GM12875 (cell line): ENCODE measurements at regions not wholly inside any gene's neighbourhood (a gene's known extent, or its start where the extent isn't known, plus 50 kb on each side); places are given as distances from the start of the nearest gene placed in this dataset.

Experiments
- H3K4me3 ChIP-seq: one replicate; pipeline ENCODE4 v1.5.1; 2011; ENCODE audit warnings: low read depth, low read length, control low read depth
- TF ChIP-seq, protein P1 (sequence below): IDR thresholded peaks from 2 replicates; pipeline ENCODE4 v1.5.1; 2011; ENCODE audit warnings: low read depth, mild to moderate bottlenecking, control low read depth, inconsistent platforms, low read length, moderate library complexity, borderline replicate concordance; ENCODE audit not compliant: insufficient read depth

DNA sequence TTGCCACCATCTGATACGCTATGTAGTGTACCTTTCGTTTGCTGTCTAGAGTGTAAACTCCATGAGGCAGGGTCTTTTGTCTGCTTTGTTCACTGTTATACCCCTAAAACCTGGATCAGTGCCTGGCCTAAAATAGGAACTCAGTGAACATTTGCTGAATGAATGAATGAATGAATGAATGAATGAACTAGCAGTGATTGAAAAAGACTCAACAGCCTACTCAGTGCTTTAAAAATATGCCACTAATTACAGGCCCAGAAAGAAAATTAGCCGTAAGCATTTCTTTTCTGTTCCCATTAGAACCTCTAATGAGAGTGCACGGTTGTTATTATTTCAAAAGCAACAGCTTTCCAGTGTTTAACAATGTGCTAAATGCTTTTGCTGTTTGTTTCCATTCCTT lies 69.3 kb upstream of the SYT6 start:
- TF ChIP-seq, protein P1, sequence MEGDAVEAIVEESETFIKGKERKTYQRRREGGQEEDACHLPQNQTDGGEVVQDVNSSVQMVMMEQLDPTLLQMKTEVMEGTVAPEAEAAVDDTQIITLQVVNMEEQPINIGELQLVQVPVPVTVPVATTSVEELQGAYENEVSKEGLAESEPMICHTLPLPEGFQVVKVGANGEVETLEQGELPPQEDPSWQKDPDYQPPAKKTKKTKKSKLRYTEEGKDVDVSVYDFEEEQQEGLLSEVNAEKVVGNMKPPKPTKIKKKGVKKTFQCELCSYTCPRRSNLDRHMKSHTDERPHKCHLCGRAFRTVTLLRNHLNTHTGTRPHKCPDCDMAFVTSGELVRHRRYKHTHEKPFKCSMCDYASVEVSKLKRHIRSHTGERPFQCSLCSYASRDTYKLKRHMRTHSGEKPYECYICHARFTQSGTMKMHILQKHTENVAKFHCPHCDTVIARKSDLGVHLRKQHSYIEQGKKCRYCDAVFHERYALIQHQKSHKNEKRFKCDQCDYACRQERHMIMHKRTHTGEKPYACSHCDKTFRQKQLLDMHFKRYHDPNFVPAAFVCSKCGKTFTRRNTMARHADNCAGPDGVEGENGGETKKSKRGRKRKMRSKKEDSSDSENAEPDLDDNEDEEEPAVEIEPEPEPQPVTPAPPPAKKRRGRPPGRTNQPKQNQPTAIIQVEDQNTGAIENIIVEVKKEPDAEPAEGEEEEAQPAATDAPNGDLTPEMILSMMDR, result no peak
- H3K4me3 ChIP-seq, result no peak overlapping the region

DNA sequence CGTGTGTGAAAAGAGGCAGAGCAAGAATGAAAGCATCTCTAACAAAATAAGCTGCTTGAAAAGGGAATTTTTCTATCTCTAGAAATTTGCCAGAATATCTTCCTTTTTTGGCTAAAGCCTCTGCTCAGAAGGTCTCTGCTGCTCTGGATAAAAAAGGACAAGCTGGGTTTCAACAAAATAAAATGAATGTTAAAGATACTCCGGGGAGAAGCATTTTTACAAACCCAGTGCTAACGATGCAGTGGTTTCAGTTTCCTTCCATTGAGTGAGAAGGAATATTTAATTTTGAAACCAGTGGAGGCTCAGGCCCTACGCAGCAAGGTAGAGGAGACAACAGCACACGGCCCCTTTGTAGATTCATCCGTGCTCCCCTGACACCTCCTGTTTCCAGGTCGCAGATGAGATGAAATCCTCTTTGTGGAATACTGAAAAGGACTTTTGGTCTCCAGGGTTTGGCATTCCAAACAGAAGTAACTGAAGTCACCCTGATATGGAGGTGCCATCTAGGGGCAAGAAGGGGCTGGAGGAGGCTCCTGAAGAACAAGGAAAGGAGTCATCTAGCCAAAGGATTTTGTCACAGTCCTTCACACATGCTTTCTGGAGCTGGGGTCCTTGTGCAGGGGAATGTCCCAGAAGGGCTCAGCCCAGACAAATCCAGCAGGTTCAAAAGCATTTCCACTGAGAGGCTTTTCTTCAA lies 65.7 kb upstream of the SYT6 start:
- TF ChIP-seq, protein P1, result no peak
- H3K4me3 ChIP-seq, result no peak overlapping the region

DNA sequence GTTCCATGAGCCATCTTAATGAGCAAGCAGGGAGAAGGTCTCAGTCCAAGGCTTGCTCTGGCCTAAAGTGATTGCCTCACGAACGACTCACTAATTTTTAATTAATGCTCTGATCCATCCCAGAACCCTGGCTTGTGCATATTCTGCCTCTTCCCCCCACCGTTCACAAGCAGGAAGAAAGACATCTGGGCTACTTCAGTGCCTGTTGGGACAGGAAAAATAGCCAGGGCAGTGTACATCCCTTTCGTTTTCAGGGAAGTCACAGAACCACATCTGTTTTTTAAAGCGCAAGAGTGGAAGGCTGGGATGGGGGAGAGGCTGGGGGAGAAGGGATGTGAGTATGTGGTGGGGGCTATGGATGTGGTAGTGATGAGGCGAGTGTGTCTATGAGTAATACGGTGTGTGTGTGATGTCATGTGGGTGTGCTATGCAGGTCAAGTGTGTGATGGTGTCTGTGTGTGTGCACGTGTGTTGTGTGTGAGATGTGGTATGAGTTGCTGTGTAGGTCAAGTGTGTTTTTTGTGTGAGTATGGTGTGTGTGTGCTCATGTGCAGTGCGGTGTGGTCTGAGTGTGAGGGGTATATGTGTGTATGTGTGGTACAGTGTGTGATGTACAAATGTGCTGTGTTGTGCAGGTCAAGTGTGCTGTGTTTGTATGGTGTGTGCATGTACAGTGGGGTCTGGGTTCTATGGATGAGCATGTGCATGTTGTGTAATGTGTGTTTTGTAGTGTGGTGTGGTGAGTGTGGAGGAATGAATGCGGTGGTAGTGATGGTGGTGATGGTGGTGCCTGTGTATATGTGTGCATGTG lies 64.9 kb upstream of the SYT6 start:
- TF ChIP-seq, protein P1, result no peak

DNA sequence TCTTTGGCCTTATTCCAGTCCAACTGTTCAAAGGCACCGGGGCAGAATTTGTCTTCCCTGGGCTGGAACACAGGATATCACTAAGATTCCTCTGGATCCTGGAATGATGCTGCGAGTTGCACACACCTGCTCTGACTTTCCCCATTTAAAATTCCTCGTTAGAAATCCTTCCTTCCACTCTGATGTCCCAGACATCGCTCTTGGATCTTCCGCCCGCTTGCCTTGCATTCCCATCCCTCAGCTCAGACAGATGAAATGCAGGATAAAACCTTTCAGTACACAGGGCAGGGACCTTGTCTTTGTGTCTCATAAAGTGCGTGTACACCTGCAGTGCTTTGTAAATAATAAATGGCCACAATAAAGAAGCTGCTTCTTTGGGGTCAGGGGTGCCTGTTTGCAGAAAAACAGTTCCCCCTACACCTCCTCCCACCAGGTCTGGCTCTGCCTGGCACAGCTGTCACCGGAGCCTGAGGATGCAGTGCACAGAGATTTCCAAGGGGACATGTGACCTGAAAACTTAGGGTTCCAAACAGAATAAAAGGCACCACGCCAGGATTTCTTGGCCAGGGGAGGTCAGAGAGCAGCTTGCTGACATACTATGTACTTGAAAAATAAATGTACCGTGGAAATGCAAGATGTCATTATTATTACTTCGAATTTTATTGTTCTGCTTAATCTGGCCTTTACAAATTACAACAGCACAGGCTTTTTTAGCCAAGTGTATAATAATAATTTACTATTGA lies 62.9 kb upstream of the SYT6 start:
- H3K4me3 ChIP-seq, result no peak overlapping the region
- TF ChIP-seq, protein P1, result no peak

More for the DNA sequence above, 64.9 kb upstream of the SYT6 start:
- H3K4me3 ChIP-seq, result no peak overlapping the region

DNA sequence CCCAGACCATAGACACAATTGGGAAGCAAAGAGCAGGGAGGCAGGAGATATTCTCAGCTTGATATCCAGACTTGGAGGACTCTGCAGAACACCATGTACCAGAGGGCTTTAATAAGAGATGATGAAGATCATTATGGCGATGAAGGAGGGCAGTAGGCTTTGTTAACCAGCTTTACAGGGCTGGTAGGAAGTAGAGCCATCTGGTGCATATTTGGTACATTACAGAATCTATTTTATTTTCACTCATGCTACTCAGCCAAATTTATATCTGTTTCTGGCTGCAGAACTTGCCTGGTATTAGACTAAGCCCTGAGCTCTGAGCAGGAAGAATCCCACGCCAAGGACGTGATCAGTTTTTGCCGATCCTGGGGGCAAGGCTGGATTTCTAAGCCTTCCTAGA lies 61.8 kb upstream of the SYT6 start:
- TF ChIP-seq, protein P1, result no peak
- no peak overlapping the region for H3K4me3 ChIP-seq

DNA sequence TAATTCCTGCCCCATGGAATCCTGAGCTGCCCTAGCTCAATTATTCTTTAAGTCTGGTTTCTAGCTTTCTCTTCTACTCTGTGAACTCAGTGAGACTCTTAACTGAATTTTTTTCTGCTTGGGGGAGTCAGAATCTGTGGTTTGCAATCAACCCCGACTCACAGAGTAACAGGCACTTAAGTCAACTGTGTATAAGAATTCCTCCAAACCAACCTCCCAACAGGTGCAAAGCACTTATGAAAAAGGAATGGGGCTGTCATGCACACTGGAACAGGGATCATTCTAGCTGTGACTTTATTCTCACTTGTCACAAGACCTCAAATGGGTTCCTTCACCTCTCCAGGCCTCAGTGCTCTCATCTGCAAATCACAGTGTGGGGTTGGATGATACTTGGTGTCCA lies 60.3 kb upstream of the SYT6 start:
- TF ChIP-seq, protein P1, result no peak

More for the DNA sequence above, 60.3 kb upstream of the SYT6 start:
- H3K4me3 ChIP-seq, result no peak overlapping the region
